GM18508 (cell line): ENCODE measurements at regions not wholly inside any gene's neighbourhood (a gene's known extent, or its start where the extent isn't known, plus 50 kb on each side); places are given as distances from the start of the nearest gene placed in this dataset.

ENCODE experiments used
- ATAC-seq: cut with Tn5 transposase; IDR thresholded peaks from one replicate; pipeline ENCODE4 v1.9.1; 2021; ENCODE audit warnings: moderate number of reproducible peaks; ENCODE audit not compliant: insufficient read depth, unreplicated experiment

DNA sequence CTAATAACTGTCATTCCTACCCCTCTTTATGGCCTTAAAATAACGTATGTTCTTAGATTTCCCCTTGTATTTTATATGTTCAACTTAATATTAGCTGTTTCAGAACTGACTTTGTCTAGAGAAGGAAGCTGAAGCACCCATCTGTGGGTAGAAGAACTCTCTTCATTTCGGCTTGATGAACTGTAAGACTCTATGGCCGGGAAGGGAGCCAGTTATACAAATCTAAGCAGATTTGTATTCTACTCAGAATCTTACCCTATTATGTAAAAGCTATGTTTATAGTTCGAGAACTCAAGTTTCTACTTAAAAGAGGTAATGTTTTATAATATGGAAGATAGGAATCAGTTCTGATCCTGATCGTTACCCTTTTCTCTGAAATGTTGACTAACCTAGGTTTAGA, 390.9 kb upstream of the PRICKLE1 start:
- ATAC-seq: no peak

DNA sequence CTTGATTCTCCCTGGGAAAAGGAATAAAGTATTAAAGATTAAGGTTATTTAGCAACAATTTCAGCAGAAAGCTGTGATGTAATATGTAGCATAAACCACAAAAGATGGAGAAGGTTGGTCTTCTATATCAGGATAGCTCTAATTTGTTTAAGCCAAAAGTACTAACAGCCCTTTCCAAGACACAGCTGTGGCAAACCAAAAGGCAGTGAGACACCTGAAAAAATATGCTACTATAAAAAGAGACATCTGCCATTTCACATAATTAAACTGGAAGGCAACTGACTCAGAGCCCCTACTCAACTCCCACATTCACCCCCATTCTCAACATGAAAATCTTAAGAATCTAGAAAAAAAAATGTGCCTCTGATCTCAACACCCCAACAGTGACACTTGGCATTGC, 390.2 kb upstream of the PRICKLE1 start:
- ATAC-seq: no peak

DNA sequence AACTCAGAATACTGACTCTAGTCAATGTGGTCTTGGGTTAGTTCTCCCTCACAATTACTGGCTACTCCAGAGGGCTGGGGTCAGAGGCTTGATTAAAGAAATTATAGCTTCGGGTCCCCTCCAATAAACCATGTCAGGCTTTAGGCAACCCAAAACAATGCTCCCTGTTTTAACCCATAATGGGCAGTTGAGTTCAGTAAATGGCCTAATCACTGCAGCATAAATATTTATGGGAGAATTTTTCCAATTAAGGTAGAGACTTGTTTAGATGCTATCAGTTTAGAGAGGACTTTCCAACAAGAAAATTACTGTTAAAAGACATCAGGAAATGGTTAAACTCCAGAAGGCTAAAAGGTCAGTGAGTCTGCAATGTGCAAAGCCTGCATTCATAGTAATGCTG, 389.2 kb upstream of the PRICKLE1 start:
- no peak for ATAC-seq

DNA sequence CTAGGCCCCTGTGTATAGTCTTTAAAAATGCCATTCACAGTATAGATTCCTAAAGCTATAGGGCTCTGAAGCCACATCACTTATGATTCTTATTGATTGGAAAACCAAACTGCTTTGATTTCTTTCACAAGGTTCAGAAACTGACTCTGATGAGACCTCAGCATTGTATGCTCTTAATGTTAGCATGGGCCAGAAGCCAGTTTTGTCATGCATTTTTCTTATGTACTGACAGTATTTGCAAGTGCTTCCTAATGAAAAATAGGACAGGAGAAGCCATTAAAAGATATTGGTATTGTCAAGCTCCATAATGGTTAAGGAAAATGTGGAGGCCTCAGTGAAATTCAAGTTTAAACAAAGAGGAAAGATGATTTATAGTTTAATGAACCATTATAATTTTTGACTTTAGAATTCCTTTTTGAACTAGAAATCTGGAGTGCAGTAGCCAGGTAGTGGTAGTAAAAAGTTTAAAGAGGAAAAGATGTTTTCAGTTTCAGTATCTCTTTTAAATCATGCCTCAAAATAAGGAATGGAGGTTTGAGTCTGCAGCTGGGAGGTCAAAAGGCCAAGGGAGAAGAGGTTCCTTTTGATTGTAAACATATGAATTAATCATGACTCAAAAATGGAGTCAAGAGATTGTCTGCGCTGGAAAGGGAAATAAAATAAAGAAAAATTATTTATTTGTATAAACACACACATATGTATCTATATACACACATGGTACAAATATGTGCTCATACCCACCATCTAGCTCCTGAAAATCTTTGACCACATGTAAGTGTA, 388.1 kb upstream of the PRICKLE1 start:
- no peak for ATAC-seq

DNA sequence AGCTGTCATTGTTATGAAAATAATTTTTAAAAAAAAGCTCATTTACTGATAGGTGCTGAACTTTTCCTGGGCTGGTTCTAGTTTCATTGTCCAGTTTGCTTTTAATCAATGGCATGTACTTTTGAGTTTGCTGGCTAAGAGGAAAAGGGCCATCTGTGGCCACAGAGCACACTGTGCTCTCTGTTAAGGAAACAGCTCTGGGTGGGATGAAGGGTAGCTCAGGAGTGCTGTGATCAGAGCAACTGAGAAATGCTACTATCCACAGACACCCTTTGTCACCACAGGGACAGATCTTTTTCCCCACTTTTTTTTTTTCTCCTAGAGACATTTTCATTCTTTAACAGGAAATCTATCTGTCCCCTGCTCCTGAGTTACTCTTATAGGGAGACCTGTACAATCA, 387.1 kb upstream of the PRICKLE1 start:
- ATAC-seq: no peak

DNA sequence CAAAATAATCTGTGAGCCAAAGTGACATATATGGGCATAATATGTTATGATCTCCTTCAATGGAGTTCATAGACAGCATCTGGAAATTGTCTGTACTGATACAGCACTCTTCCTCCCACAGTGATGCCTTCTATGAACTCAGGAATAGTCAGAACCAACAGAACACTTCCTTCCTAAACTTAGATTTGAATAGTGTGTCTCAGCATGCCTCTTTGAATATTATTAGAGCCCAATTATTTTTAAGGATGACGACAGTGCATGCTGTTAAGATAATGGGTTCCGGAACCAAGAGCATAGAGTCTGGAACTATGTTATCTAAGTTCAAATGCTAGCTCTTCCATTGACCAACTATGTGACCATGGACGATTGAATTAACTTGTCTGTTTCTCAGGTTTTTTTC, 386.6 kb upstream of the PRICKLE1 start:
- ATAC-seq: no peak

DNA sequence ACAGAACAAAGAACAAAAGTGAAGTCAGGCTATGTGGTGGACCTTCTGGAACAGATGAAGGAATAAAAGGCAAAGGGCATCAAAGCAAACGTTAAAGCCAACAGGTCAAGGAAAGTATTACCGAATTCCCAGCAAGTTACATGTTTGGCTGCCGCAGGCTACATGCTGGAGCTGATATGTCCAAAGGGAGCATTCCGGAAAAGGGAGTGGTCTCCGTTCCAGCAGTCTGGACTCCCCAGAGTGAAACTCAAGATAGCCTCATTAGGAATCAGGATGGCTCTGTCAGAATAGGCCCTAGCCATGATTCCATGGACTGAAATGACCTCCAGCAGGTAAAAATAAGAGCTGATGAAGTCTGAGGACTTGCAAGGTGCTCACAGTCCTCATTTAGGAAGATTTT, 379.8 kb upstream of the PRICKLE1 start:
- no peak for ATAC-seq

DNA sequence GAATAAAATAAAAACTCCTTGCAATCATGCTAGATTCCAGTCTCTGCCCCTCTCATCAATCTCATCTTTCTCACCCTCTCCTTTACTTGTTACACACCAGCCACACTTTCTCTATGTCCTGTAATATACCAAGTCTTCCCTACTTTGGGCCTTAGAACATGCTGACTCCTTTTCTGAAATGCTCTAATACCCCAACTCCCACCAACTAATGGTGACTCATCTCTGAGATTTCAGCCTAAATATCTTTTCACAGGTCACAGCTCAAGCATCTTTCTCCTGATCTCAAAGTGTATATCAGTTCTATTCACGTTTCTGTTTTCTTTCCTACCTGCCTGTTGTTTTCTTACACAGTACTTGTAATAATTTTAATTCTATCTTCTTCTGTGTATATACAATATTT, 378.9 kb upstream of the PRICKLE1 start:
- no peak for ATAC-seq

DNA sequence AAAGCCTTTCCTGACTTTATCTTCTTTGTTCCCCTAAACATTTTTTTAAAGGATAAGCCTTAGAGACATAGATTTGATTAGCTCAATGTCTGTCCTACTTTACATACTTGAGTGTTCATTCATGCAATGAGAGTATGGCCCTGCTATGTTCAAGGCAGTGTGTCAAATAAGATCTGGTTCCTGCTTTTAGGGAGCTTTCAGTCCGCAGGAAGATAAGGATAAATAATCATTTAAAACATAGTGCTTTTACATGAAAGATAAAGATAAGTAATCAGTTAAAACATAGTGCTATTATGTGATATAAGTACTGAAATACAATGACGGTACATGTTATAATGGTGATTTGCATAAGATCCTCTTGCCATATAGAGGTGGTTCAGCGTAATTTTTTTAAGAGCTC, 378.3 kb upstream of the PRICKLE1 start:
- no peak for ATAC-seq

DNA sequence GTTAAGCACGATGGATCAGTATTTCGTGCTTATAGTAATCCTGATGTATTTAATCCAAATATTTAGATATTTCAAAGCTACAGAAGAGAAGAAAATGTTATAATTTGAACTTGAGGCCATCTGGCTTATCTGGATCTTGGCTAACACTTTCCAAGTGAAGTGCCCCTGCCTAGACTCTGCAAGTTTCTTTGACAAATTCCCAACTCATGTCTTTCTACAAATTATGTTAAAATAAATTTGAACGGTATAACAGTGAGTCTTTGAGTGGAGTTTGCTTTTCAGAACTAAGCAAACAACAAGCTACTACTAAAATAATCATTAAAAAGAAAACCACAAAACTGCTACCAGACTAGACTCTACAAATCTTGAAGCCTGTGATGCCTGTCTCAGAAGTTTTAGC, 374.4 kb upstream of the PRICKLE1 start:
- ATAC-seq: no peak

DNA sequence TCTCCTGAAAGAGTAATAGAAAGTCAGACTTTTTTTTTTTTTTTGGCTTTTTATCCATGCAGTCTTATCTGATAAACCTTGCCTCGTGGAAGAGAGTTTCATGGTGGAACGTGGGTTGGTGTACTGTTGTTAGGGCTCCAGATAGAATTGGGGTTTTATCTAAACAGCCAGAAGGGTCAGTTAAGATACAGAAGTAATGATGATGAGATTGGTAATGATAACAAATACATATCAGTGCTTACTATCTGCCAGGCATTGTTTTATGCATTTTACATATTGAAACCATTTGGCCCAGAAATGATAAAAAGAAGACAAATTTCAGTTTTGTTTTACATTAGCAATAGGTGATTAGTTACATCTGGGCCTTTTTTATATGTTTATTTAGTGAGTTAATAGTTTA, 372.8 kb upstream of the PRICKLE1 start:
- ATAC-seq: no peak

DNA sequence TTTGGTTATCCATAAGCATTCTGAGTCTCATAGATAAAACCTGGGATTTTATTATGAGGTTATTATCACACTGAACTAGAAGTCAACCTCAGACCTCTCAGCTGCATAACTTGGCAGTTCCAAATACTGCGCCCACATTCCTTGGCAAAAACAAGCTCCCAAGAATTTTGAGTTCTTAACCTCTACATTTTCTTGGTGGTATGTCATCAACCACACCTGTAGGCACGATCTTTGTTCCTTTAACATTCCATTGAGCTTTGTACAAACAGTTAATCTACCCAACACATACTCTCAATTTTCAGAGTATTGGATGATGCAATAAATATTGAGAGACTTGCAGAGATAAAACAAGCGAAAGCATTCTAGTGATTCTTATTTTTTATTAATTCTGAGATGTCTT, 371.8 kb upstream of the PRICKLE1 start:
- ATAC-seq: no peak

DNA sequence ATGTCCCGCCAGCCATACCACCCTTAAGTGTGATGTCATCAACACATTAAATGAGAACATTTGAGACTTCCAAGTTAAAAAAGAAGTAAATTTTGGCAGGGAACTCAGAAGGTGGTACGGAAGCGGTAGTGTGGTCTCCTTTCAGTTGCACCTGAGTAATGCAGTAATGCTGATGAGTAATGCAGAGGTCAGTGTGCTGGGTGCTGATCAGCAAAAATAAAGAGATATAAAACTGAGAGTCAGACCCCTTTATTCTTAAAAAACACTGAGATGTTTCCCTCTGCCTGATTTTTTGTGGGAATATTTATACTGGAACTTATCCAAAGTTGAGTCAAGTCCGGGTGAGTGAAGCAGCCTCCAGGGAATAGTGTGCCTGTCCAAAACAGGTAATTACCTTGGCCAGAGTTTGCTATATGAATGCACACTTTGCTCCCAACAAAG, 370.6 kb upstream of the PRICKLE1 start:
- ATAC-seq: no peak

DNA sequence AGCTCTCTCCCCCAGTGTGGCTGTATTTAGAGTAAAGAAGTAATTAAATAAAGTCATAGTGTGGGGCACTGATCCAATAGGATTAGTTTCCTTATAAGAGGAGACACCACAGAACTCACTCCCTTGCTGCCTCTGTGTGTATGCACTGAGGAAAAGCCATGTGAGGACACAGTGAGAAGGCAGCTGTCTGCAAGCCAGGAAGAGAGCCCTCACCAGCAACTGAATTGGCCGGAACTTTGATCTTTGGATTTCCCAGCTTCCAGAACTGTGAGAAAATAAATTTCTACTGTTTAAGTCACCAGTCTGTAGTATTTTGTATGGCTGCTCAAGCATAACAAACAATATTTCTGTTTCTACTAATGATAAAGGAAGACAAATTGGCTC, 368.7 kb upstream of the PRICKLE1 start:
- ATAC-seq: no peak

DNA sequence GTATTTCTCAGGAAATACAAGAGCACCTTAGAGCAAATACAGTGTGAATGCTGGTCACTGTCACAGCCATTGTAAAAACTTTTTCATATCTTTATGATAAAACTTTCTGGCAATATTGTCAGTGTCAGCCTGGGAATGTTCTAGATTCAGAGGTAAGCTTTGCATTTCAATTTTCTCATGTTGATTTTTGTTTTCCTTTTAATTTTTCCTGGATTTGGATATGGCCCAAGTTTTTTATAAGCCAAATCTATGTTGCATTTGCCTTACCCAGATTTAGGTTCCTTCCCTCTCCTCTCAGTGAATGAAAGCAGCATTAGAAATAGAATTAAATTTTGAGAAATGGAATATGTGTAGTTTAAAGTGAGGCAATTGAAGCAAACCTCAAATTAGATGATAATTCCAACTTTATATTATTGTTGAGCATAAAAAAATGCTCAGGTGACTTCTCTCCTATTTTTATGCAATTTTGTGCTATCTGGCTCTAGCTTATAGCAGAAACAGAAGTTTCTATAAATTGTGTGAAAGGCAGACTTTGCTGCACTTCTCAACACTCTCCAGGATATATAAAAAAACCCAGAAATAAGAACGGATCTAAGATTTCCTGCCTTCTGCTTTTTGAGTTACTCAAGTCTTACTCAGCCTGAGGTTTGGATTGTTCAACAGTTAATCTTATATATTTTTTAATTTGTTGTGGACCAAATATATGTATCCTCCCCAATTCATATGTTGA, 368.2 kb upstream of the PRICKLE1 start:
- no peak for ATAC-seq

DNA sequence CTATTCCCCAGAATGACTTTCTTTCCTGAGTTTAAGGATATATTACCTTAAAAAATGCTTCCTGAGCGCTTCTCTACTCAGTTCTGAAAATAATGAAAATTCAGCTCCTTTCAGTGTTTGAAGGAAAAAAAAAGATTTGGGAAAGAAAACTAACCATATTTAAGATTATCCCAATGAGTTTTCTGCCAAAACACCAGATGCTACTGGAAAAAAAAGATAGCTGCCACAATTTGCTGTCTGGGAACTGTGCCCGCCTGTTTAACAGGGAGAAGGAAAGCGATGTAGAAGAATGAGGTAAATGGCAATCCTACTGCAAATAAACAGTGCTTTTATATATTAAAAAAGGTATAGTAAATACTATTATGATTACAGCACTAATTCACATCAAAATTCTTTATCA, 367.6 kb upstream of the PRICKLE1 start:
- no peak for ATAC-seq

DNA sequence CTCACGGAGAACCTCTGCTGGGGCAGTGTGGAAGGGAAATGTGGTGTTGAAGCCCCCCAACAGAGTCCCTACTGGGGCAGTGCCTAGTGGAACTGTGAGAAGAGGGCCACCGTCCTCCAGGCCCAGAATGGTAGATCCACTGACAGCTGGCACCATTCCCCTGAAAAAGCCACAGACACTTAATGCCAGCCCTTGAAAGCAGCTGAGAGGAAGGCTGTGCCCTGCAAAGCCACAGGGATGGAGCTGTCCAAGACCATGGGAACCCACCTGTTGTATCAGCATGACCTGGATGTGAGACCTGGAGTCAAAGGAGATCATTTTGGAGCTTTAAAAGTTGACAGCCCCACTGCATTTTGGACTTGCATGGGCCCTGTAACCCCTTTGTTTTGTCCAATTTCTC, 363.5 kb upstream of the PRICKLE1 start:
- ATAC-seq: no peak

DNA sequence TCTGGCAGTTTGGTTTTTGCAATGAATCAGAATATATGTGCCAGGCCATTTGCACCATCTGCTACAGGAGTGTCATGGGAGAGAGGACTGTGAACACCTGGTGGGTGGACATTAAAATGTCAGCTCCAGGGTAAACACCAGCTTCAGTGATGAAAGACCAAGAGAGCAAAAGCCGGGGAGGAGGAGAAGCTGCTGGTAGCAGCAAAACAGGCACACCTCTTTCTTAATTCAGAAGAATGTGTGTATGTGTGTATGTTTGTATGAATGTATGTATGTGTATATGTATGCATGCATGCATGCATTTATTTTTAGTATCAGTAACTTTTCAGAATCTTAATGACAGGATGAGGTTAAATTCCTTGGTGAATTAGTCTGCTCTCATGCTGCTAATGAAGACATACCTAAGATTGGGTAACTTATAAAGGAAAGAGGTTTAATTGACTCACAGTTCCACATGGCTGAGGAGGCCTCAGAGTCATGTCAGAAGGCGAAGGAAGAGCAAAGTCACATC, 357.4 kb upstream of the PRICKLE1 start:
- no peak for ATAC-seq

DNA sequence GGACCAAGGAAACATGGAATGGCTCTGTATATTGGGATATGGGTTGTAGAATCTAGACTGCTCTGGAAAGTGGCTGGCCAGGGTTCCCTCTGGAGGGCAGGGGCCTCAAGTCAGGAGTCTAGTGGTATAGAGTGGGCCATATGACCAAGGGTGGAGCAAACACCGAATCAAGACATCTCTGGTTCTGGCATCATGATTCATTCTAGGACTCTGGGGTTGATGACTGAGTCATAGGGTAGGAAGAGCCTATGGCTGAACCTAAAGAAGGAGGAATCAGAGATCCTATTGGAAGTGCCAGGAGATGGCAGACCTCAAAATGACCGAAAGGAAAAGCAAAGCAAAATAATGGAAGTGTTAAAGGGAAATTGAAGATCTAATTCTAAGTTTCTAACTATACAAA, 356.4 kb upstream of the PRICKLE1 start:
- no peak for ATAC-seq

DNA sequence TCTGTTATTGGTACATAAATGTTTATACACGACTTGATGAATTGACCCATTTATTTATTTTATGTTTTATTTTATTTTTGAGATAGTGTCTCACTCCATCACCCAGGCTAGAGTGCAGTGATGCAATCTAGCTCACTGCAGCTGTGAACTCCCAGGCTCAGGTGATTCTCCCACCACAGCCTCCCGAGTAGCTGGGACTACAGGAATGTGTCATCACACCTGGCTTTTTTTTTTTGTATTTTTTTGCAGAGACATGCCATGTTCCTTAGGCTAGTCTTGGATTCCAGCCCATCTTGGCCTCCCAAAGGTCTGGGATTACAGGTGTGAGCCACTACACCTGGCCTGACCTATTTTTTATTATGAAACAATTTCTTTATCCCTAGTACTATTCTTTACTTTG, 355.0 kb upstream of the PRICKLE1 start:
- no peak for ATAC-seq

DNA sequence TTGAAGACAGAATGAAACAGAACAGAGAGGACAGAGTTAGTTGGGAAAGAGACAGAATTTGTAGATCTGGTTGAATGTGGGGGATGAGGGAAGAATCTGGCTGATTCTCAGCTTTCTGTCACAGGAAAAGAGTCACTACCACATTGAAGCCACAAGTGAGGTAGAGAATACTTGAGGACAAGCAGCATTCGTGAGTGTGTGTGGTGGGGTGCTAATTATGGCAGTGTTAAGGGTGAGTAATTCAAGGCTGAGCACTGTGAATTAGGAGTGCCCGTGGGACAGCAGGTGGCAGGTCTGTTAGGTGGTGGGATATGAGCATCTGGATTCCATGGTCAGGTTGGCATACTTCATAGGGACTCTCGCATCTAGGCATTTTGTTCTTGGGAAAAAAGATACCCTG, 347.4 kb upstream of the PRICKLE1 start:
- ATAC-seq: no peak

DNA sequence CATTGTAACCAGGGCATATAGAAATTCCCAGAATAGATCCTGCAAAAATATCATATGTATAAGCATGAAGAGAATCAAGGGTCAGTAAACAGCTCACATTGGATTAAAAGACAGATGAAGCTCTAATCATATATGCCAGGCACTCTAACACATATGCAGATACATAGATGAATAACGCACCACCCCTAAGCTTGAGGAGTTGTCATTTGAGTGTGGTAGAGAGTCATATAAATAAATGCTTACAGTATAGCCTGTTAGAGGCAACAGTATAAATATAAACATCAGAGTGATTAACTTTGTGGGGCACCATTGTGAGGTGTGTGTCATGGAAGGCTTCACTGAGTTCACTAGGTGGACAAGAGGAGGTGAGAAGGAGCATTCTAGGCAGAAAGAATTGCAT, 346.7 kb upstream of the PRICKLE1 start:
- no peak for ATAC-seq
